IMR-90 (cell line): ENCODE measurements at regions not wholly inside any gene's neighbourhood (a gene's known extent, or its start where the extent isn't known, plus 50 kb on each side); places are given as distances from the start of the nearest gene placed in this dataset.

Source experiments
- ATAC-seq: fragments of 200-7000 bp; cut with Tn5 transposase; 2 replicates; pipeline ENCODE4 v1.9.1; 2020; ENCODE audit warnings: low read depth, mild to moderate bottlenecking, moderate library complexity
- BruUV-seq: library from RNA; stranded (reverse); fragments of 400-500 nt; replicated peaks from 2 replicates; lab custom pipeline; 2021; lab: Mats Ljungman, UMichigan
- CTCF ChIA-PET: fragments of 300-600 bp; formaldehyde crosslinking; extraction: SDS; loops from one replicate; lab custom pipeline; 2021; ENCODE audit warnings: antibody characterized with exemption; lab: Yijun Ruan, JAX
- POLR2A ChIA-PET: fragments of 300-600 bp; sonication (Branson Sonifier 250); formaldehyde crosslinking; loops from one replicate; lab custom pipeline; 2022; ENCODE audit warnings: antibody characterized with exemption; ENCODE audit not compliant: unreplicated experiment; lab: Charles Lee
- DNase-seq: peaks from one replicate; pipeline ENCODE4 v3.0.0; 2013
- H2AFZ ChIP-seq: replicated peaks from 2 replicates; pipeline ENCODE3; 2013; ENCODE audit warnings: low read length, mild to moderate bottlenecking; ENCODE audit not compliant: poor library complexity
- H2AK5ac ChIP-seq: 2 replicates; pipeline ENCODE4 v1.6.1; 2013; ENCODE audit warnings: low read depth, low read length, inconsistent platforms
- H2AK9ac ChIP-seq: replicated peaks from 2 replicates; pipeline ENCODE3; 2013; ENCODE audit warnings: mild to moderate bottlenecking, low read depth, low read length, moderate library complexity; ENCODE audit not compliant: poor library complexity
- H2BK120ac ChIP-seq: 2 replicates; pipeline ENCODE4 v1.6.1; 2013; ENCODE audit warnings: low read depth, low read length, inconsistent platforms
- H2BK15ac ChIP-seq: 3 replicates; pipeline ENCODE4 v1.6.1; 2013; ENCODE audit warnings: low read depth, low read length, inconsistent platforms
- H2BK20ac ChIP-seq: 2 replicates; pipeline ENCODE4 v1.6.1; 2013; ENCODE audit warnings: low read depth, mild to moderate bottlenecking, inconsistent platforms, low read length, moderate library complexity
- H2BK5ac ChIP-seq: 2 replicates; pipeline ENCODE4 v1.6.1; 2013; ENCODE audit warnings: mild to moderate bottlenecking, low read depth, low read length, inconsistent platforms; ENCODE audit not compliant: poor library complexity, severe bottlenecking
- H3K14ac ChIP-seq: replicated peaks from 2 replicates; pipeline ENCODE4 v1.6.1; 2013; ENCODE audit warnings: low read depth, low read length, inconsistent platforms
- H3K18ac ChIP-seq: 2 replicates; pipeline ENCODE4 v1.6.1; 2013; ENCODE audit warnings: low read depth, low read length, control low read depth
- H3K23ac ChIP-seq: 2 replicates; pipeline ENCODE4 v1.6.1; 2013; ENCODE audit warnings: low read depth, low read length, inconsistent platforms
- H3K27ac ChIP-seq: 2 replicates; pipeline ENCODE4 v1.5.1; 2013; ENCODE audit warnings: mild to moderate bottlenecking, control low read depth, low read length; ENCODE audit not compliant: insufficient read depth
- H3K27me3 ChIP-seq: 2 replicates; pipeline ENCODE4 v1.6.1; 2013; ENCODE audit warnings: low read length; ENCODE audit not compliant: control insufficient read depth, insufficient read depth
- H3K36me3 ChIP-seq: 2 replicates; pipeline ENCODE4 v1.6.1; 2013; ENCODE audit warnings: low read length, mixed read lengths; ENCODE audit not compliant: control insufficient read depth, insufficient read depth
- H3K4ac ChIP-seq: 2 replicates; pipeline ENCODE4 v1.6.1; 2013; ENCODE audit warnings: low read depth, low read length, inconsistent platforms
- H3K4me1 ChIP-seq: 2 replicates; pipeline ENCODE4 v1.6.1; 2013; ENCODE audit warnings: low read length, mixed read lengths; ENCODE audit not compliant: control insufficient read depth, insufficient read depth
- H3K4me2 ChIP-seq: 2 replicates; pipeline ENCODE4 v1.6.1; 2013; ENCODE audit warnings: low read depth, mild to moderate bottlenecking, control low read depth, low read length, moderate library complexity
- H3K4me3 ChIP-seq: 2 replicates; pipeline ENCODE4 v1.5.1; 2013; ENCODE audit warnings: low read depth, mild to moderate bottlenecking, control low read depth, low read length, moderate library complexity; ENCODE audit not compliant: insufficient read depth
- H3K56ac ChIP-seq: 2 replicates; pipeline ENCODE4 v1.6.1; 2013; ENCODE audit warnings: low read length, inconsistent platforms; ENCODE audit not compliant: insufficient read depth; ENCODE audit errors: extremely low read depth
- H3K79me1 ChIP-seq, 2 experiments: 2 replicates each; pipeline ENCODE4 v1.6.1; 2013; ENCODE audit warnings: low read length in 2 of 2, inconsistent platforms in 1 of 2, low read depth in 1 of 2
- H3K9ac ChIP-seq: 2 replicates; pipeline ENCODE4 v1.6.1; 2013; ENCODE audit warnings: low read depth, low read length, control low read depth
- H3K9me1 ChIP-seq: 2 replicates; pipeline ENCODE4 v1.6.1; 2013; ENCODE audit warnings: low read length, inconsistent platforms; ENCODE audit not compliant: insufficient read depth
- H3K9me3 ChIP-seq: 2 replicates; pipeline ENCODE4 v1.6.1; 2013; ENCODE audit warnings: low read length; ENCODE audit not compliant: control insufficient read depth, insufficient read depth
- H4K20me1 ChIP-seq: 2 replicates; pipeline ENCODE4 v1.6.1; 2013; ENCODE audit warnings: low read length, inconsistent platforms; ENCODE audit not compliant: insufficient read depth
- H4K5ac ChIP-seq: 2 replicates; pipeline ENCODE4 v1.6.1; 2013; ENCODE audit warnings: mild to moderate bottlenecking, low read depth, low read length, control low read depth
- H4K8ac ChIP-seq, 2 experiments: 2 replicates each; pipeline ENCODE4 v1.6.1; 2013; ENCODE audit warnings: low read depth in 2 of 2, low read length in 2 of 2, control low read depth in 1 of 2, inconsistent platforms in 1 of 2
- H4K91ac ChIP-seq: 2 replicates; pipeline ENCODE4 v1.6.1; 2013; ENCODE audit warnings: low read depth, low read length, inconsistent platforms; ENCODE audit not compliant: insufficient read depth
- MAZ ChIP-seq: IDR thresholded peaks from 2 replicates; pipeline ENCODE4 v1.6.1; 2012; ENCODE audit warnings: low read depth, mild to moderate bottlenecking, low read length, improper control_type of control experiment, moderate library complexity, borderline replicate concordance
- RCOR1 ChIP-seq: IDR thresholded peaks from 2 replicates; pipeline ENCODE4 v1.6.1; 2012; ENCODE audit warnings: mild to moderate bottlenecking, low read length, improper control_type of control experiment; ENCODE audit not compliant: insufficient replicate concordance
- RFX5 ChIP-seq: IDR thresholded peaks from 2 replicates; pipeline ENCODE4 v1.8.0; 2012; ENCODE audit warnings: low read depth, mild to moderate bottlenecking, low read length, moderate library complexity
- USF2 ChIP-seq: fragments of 150-350 bp; IDR thresholded peaks from 2 replicates; pipeline ENCODE4 v1.6.1; 2017; ENCODE audit warnings: mild to moderate bottlenecking, antibody characterized with exemption, low read length, low read depth
- WGBS, 2 experiments: methylation state at CpG; one replicate each; pipeline versions ENCODE4 v1.1.5 to v1.1.7; 2013; ENCODE audit warnings: missing lambda C conversion rate in 2 of 2; ENCODE audit not compliant: insufficient read length in 1 of 2; ENCODE audit errors: extremely low coverage in 2 of 2; 5-methylcytosine and 5-hydroxymethylcytosine counted together
- dilution Hi-C: fragments of 300-500 bp; cut with HindIII; formaldehyde crosslinking; loops from one replicate; pipeline ENCODE4 v1.14.3; 2018; ENCODE audit warnings: low sequenced_read_pairs; ENCODE audit not compliant: unreplicated experiment
- in situ Hi-C: fragments of 300-500 bp; cut with MboI; formaldehyde crosslinking; loops from 3 replicates; pipeline ENCODE4 v1.14.3; 2019; ENCODE audit warnings: low sequenced_read_pairs, inconsistent platforms, mixed read lengths
- intact Hi-C: fragments of 100-400 bp; cut with micrococcal nuclease; formaldehyde crosslinking; loops from 2 replicates; pipeline ENCODE4 v1.10.0; 2022

DNA sequence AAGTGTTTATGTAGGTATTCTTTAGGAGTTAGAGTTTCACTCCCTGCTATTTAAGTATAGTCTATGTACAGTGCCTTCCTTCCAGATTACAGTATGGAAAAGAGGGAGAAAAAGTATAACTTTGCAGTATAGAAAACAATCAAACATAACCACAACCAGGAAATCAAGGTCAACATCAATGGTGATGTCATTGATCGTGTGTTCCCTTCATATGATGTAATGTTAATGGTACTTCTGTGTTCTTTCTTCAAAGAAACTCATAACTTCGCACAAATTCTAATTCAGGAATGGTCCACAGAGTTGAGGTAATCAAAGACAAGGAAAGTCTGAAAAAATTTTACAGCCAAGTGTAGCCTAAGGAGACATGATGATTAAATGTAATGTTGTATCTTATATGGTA, 961.1 kb upstream of the EDIL3 start:
- no peak overlapping the region for H3K18ac ChIP-seq
- H2AFZ ChIP-seq, result no peak overlapping the region
- H2BK5ac ChIP-seq, result no peak overlapping the region
- H2BK15ac ChIP-seq, result no peak overlapping the region
- no CpG with 5 or more reads among the region's 2 CpGs for WGBS, 2 experiments
- no peak overlapping the region for H3K14ac ChIP-seq
- no peak for DNase-seq
- H3K23ac ChIP-seq, result no peak overlapping the region
- in situ Hi-C loops, result no loop called here
- intact Hi-C loops, result no loop called here
- no peaks in the 10 kb centered on the region for H3K4me1 ChIP-seq
- H3K27me3 ChIP-seq, result no peaks in the 10 kb centered on the region
- H4K8ac ChIP-seq, result no peak overlapping the region
- H3K9me1 ChIP-seq, result no peaks in the 10 kb centered on the region
- H3K79me1 ChIP-seq, result no peaks in the 10 kb centered on the region
- H3K9ac ChIP-seq, result no peak overlapping the region
- no peak overlapping the region for H4K5ac ChIP-seq
- H3K36me3 ChIP-seq, result no peaks in the 10 kb centered on the region
- H4K91ac ChIP-seq, result no peak overlapping the region
- no peaks in the 10 kb centered on the region for H4K20me1 ChIP-seq
- BruUV-seq, result no TSS peak
- no peak overlapping the region for H2AK5ac ChIP-seq
- H3K4me2 ChIP-seq, result no peak overlapping the region
- no peak overlapping the region for H3K4ac ChIP-seq
- no peak overlapping the region for H3K56ac ChIP-seq
- H3K27ac ChIP-seq, result no peak overlapping the region
- no peak for ATAC-seq
- H2BK20ac ChIP-seq, result no peak overlapping the region
- no peak overlapping the region for H2BK120ac ChIP-seq
- POLR2A ChIA-PET, result no interaction called here
- dilution Hi-C loops, result no loop called here
- CTCF ChIA-PET, result no interaction called here
- TF ChIP-seq RFX5, result no peak
- no peak for TF ChIP-seq USF2
- no peak for TF ChIP-seq RCOR1
- no peak for TF ChIP-seq MAZ
- no peak overlapping the region for H2AK9ac ChIP-seq
- no peak overlapping the region for H3K4me3 ChIP-seq
- peaks cover 6% of the 10 kb centered on the region for H3K9me3 ChIP-seq
